Heart right ventricle (tissue), 16 donors: ENCODE measurements at regions not wholly inside any gene's neighbourhood (a gene's known extent, or its start where the extent isn't known, plus 50 kb on each side); places are given as distances from the start of the nearest gene placed in this dataset.
A peak's percentile ranks its signal among the peaks of the same experiment; 100 is the strongest.
"Not testable (repeated sequence)": the region's sequence is repeated elsewhere in the genome, so short reads cannot be mapped to it uniquely, and the experiment has no call there.

Experiments used
- ATAC-seq, 8 donors: fragments of 200-7000 bp; cut with Tn5 transposase; one replicate each; pipeline ENCODE4 v1.9.1; 2020; ENCODE audit warnings: mild to moderate bottlenecking in 8 of 8, moderate library complexity in 8 of 8, moderate number of reproducible peaks in 1 of 8
- DNase-seq, 2 donors: peaks; one replicate each; pipeline ENCODE4 v3.0.0-alpha.2; 2020
- H3K27ac ChIP-seq, 10 donors: fragments of 200-600 bp; sonication (generic) in 2 of 10; one replicate each; pipeline versions ENCODE4 v1.5.0 to v1.8.0; 2020 to 2022; ENCODE audit warnings: mild to moderate bottlenecking in 3 of 10
- H3K27me3 ChIP-seq, 7 donors: fragments of 200-600 bp; one replicate each; pipeline ENCODE4 v1.8.0; 2021 to 2022; ENCODE audit warnings: mild to moderate bottlenecking in 2 of 7
- H3K36me3 ChIP-seq, 9 donors: fragments of 200-600 bp; sonication (generic) in 1 of 9; one replicate each; pipeline versions ENCODE4 v1.5.0 to v1.8.0; 2020 to 2022; ENCODE audit warnings: mild to moderate bottlenecking in 2 of 9
- H3K4me1 ChIP-seq, 9 donors: fragments of 200-600 bp; sonication (generic) in 1 of 9; one replicate each; pipeline versions ENCODE4 v1.5.0 to v1.8.0; 2020 to 2022; ENCODE audit warnings: mild to moderate bottlenecking in 4 of 9
- H3K4me3 ChIP-seq, 10 donors: fragments of 200-600 bp; sonication (generic) in 2 of 10; one replicate each; pipeline versions ENCODE4 v1.5.0 to v1.8.0; 2020 to 2022; ENCODE audit warnings: mild to moderate bottlenecking in 7 of 10, moderate library complexity in 2 of 10
- H3K9me3 ChIP-seq, 11 donors: fragments of 200-600 bp in 10 of 11; sonication (generic) in 2 of 11; one replicate each; pipeline versions ENCODE4 v1.5.0 to v1.8.0; 2013 to 2022; ENCODE audit warnings: mild to moderate bottlenecking in 2 of 11, control low read depth in 1 of 11, moderate library complexity in 1 of 11
- WGBS, 2 donors: extraction: QIAGEN DNeasy Blood & Tissue Kit; methylation state at CpG; one replicate each; pipeline ENCODE4 v1.1.7; 2013; ENCODE audit warnings: inconsistent platforms in 1 of 2; 5-methylcytosine and 5-hydroxymethylcytosine counted together
- intact Hi-C, 10 donors: fragments of 100-400 bp; cut with DNase I; formaldehyde crosslinking; loops; one replicate each; pipeline versions ENCODE4 v1.11.1 to v1.14.2; 2022
- donor health status: Arrhythmogenic right ventricular cardiomyopathy.
- donor health status: ischemic (EF 13 %, LVEDD 7.1; RV severe dilation, severe dysfunction).
- donor health status: healthy with polysubstance abuse.
- donor health status: DM: no; HTN: yes; CAD: no.
- donor health status: DM: no; HTN: no; CAD: no.
- donor health status: ischemic (EF 25% LVEDD 6.9; RV normal size, moderate dysfunction).
- donor health status: ischemic (EF 25% LVEDD 5.7; RV mildly dilated, moderate dysfunction).
- donor health status: healthy.
- donor health status: DM: yes; HTN: yes; CAD: no.
- donor health status: Ischemic cardiomyopathy.
- donor health status: ischemic (EF 35%, LVEDD 5.7; RV mildly dilated, moderate dysfunction).
- donor health status: nonischemic (EF 11% LVEDD 7.7; RV severe dilation, severe dysfunction).
- donor health status: DM: yes; HTN: yes; CAD: no.
- donor health status: PGD.
- donor health status: ischemic (EF 29% LVEDD 5.4; RV normal size, mild dysfunction).
- donor health status: nonischemic (EF 23%, LVEDD 6.1; RV moderate dilation, normal function).

GRCh38 chr2:97431169-97431725, 158.4 kb downstream of the ANKRD36B start:
- H3K4me3 ChIP-seq, DNase-seq, H3K27me3 ChIP-seq, ATAC-seq, H3K27ac ChIP-seq, H3K4me1 ChIP-seq, intact Hi-C loops, H3K36me3 ChIP-seq: not testable (repeated sequence)
- WGBS, 2 donors = no CpG with 5 or more reads among the region's 4 CpGs
- H3K9me3 ChIP-seq = peaks cover 0 to 14% (median 0%) of the 10 kb centered on the region in 11 donors

- H3K4me1 ChIP-seq, intact Hi-C loops, H3K27me3 ChIP-seq, H3K9me3 ChIP-seq, DNase-seq, H3K4me3 ChIP-seq, H3K36me3 ChIP-seq, ATAC-seq, H3K27ac ChIP-seq: not testable (repeated sequence)
- WGBS, 2 donors = no CpG with 5 or more reads among the region's 2 CpGs
These were observed 167.3 kb downstream of the ANKRD36B start for GRCh38 chr2:97422376-97422775.

- H3K4me1 ChIP-seq, ATAC-seq, DNase-seq, H3K9me3 ChIP-seq, intact Hi-C loops, H3K27ac ChIP-seq, H3K4me3 ChIP-seq, H3K36me3 ChIP-seq, H3K27me3 ChIP-seq: not testable (repeated sequence)
- no CpG with 5 or more reads among the region's 2 CpGs for WGBS, 2 donors
These were observed 183.3 kb downstream of the ANKRD36B start for GRCh38 chr2:97406340-97406739.

GRCh38 chr2:97405172-97405737, 184.4 kb downstream of the ANKRD36B start:
- H3K27me3 ChIP-seq, H3K9me3 ChIP-seq, intact Hi-C loops, H3K4me3 ChIP-seq, H3K36me3 ChIP-seq, H3K4me1 ChIP-seq, H3K27ac ChIP-seq: not testable (repeated sequence)
- DNase-seq (peak in 1 of 2 donors; percentile 7), ATAC-seq (peak in 7 of 8 donors; percentile 46 to 90 (median 71))
- WGBS, 2 donors = 41 to 51% methylated on average over 6 to 7 of the region's 9 CpGs

- H3K9me3 ChIP-seq, H3K27ac ChIP-seq, H3K36me3 ChIP-seq, intact Hi-C loops, H3K4me3 ChIP-seq, H3K4me1 ChIP-seq, H3K27me3 ChIP-seq, ATAC-seq, DNase-seq: not testable (repeated sequence)
- no CpG with 5 or more reads among the region's 5 CpGs for WGBS, 2 donors
These were observed 187.0 kb downstream of the ANKRD36B start for GRCh38 chr2:97402678-97403077.

- peak; percentile 28 to 87 (median 73) for ATAC-seq
- intact Hi-C loops, H3K9me3 ChIP-seq, H3K27ac ChIP-seq, H3K4me3 ChIP-seq, H3K4me1 ChIP-seq, DNase-seq, H3K27me3 ChIP-seq, H3K36me3 ChIP-seq: not testable (repeated sequence)
- WGBS, 2 donors = 14 to 19% methylated on average over 2 of the region's 4 CpGs
These were observed 194.0 kb downstream of the ANKRD36B start for GRCh38 chr2:97395691-97396090.

- H3K4me3 ChIP-seq, DNase-seq, H3K27ac ChIP-seq, H3K9me3 ChIP-seq, intact Hi-C loops, H3K27me3 ChIP-seq, H3K36me3 ChIP-seq, ATAC-seq, H3K4me1 ChIP-seq: not testable (repeated sequence)
- WGBS, 2 donors = no CpG with 5 or more reads among the region's 4 CpGs
These were observed 203.9 kb downstream of the ANKRD36B start for GRCh38 chr2:97385803-97386202.

- H3K4me1 ChIP-seq, H3K36me3 ChIP-seq, H3K4me3 ChIP-seq, DNase-seq, H3K9me3 ChIP-seq, H3K27ac ChIP-seq, H3K27me3 ChIP-seq, intact Hi-C loops, ATAC-seq: not testable (repeated sequence)
- no CpG with 5 or more reads among the region's 4 CpGs for WGBS, 2 donors
These were observed 213.8 kb downstream of the ANKRD36B start for GRCh38 chr2:97375913-97376312.

- not testable (repeated sequence) for DNase-seq, H3K27me3 ChIP-seq
- no CpG with 5 or more reads among the region's 7 CpGs for WGBS, 2 donors
These were observed 215.3 kb downstream of the ANKRD36B start for GRCh38 chr2:97374426-97374825.

GRCh38 chr2:97363159-97363558, 226.5 kb downstream of the ANKRD36B start:
- H3K27ac ChIP-seq, H3K4me3 ChIP-seq, H3K4me1 ChIP-seq, ATAC-seq, H3K36me3 ChIP-seq, H3K9me3 ChIP-seq, DNase-seq, intact Hi-C loops: not testable (repeated sequence)
- peaks cover 0 to 15% (median 4%) of the 10 kb centered on the region in 7 donors for H3K27me3 ChIP-seq
- WGBS, 2 donors = no CpG with 5 or more reads among the region's 4 CpGs

More at GRCh38 chr2:97374426-97374825, 215.3 kb downstream of the ANKRD36B start:
- H3K36me3 ChIP-seq, H3K27ac ChIP-seq, ATAC-seq, H3K9me3 ChIP-seq, H3K4me1 ChIP-seq, intact Hi-C loops, H3K4me3 ChIP-seq: not testable (repeated sequence)
